ENCODE measurements at regions not wholly inside any gene's neighbourhood (a gene's known extent, or its start where the extent isn't known, plus 50 kb on each side); places are given as distances from the start of the nearest gene placed in this dataset.

GRCh38 chr2:57862727-57863126 is 183.9 kb upstream of the VRK2 start:
- DNase-seq (ENCODE audit: low spot score), result no peak
- TF ChIP-seq CTCF (IDR thresholded peaks at IDR 0.05; ENCODE audit: borderline replicate concordance, control extremely low read depth, extremely low read depth, insufficient read depth, missing control alignments), result no peak
- in situ Hi-C loops (cut with MboI; ENCODE audit: low sequenced_read_pairs, unreplicated experiment), result no loop called here

GRCh38 chr2:57864926-57865325 is 181.7 kb upstream of the VRK2 start:
- DNase-seq (ENCODE audit: low spot score), result no peak
- in situ Hi-C loops (cut with MboI; ENCODE audit: low sequenced_read_pairs, unreplicated experiment), result no loop called here
- TF ChIP-seq CTCF (IDR thresholded peaks at IDR 0.05; ENCODE audit: borderline replicate concordance, control extremely low read depth, extremely low read depth, insufficient read depth, missing control alignments), result no peak

- no peak for TF ChIP-seq CTCF (IDR thresholded peaks at IDR 0.05; ENCODE audit: borderline replicate concordance, control extremely low read depth, extremely low read depth, insufficient read depth, missing control alignments)
- no peak for DNase-seq (ENCODE audit: low spot score)
- in situ Hi-C loops (cut with MboI; ENCODE audit: low sequenced_read_pairs, unreplicated experiment), result no loop called here
These were observed 178.9 kb upstream of the VRK2 start for GRCh38 chr2:57867730-57868129.

GRCh38 chr2:57868619-57869139 is 177.9 kb upstream of the VRK2 start:
- in situ Hi-C loops (cut with MboI; ENCODE audit: low sequenced_read_pairs, unreplicated experiment), result no loop called here
- no peak for DNase-seq (ENCODE audit: low spot score)
- no peak for TF ChIP-seq CTCF (IDR thresholded peaks at IDR 0.05; ENCODE audit: borderline replicate concordance, control extremely low read depth, extremely low read depth, insufficient read depth, missing control alignments)

GRCh38 chr2:57869758-57870344 is 176.8 kb upstream of the VRK2 start:
- TF ChIP-seq CTCF (IDR thresholded peaks at IDR 0.05; ENCODE audit: borderline replicate concordance, control extremely low read depth, extremely low read depth, insufficient read depth, missing control alignments), result no peak
- no peak for DNase-seq (ENCODE audit: low spot score)
- in situ Hi-C loops (cut with MboI; ENCODE audit: low sequenced_read_pairs, unreplicated experiment), result no loop called here

- TF ChIP-seq CTCF (IDR thresholded peaks at IDR 0.05; ENCODE audit: borderline replicate concordance, control extremely low read depth, extremely low read depth, insufficient read depth, missing control alignments), result no peak
- no peak for DNase-seq (ENCODE audit: low spot score)
- in situ Hi-C loops (cut with MboI; ENCODE audit: low sequenced_read_pairs, unreplicated experiment), result no loop called here
These were observed 170.3 kb upstream of the VRK2 start for GRCh38 chr2:57876313-57876712.

Measured in GM13976 (cell line).